Hematopoietic multipotent progenitor cell treated with erythropoietin and hydrocortisone succinate and interleukin-3 and kit ligand, for 17 days (in vitro differentiated cells): ENCODE measurements at regions not wholly inside any gene's neighbourhood (a gene's known extent, or its start where the extent isn't known, plus 50 kb on each side); places are given as distances from the start of the nearest gene placed in this dataset.
"Not testable (repeated sequence)": the region's sequence is repeated elsewhere in the genome, so short reads cannot be mapped to it uniquely, and the experiment has no call there.

Experiments used
- DNase-seq: peaks from one replicate; pipeline ENCODE4 v3.0.0-alpha.2; 2015; ENCODE audit warnings: low spot score

GRCh38 chr3:177676148-177676547, 478.9 kb upstream of the TBL1XR1 start:
- DNase-seq = no peak

- DNase-seq = no peak
Observed at GRCh38 chr3:177676947-177677587, 479.8 kb upstream of the TBL1XR1 start.

GRCh38 chr3:177679568-177680471, 482.5 kb upstream of the TBL1XR1 start:
- no peak for DNase-seq

GRCh38 chr3:177680472-177680821, 483.2 kb upstream of the TBL1XR1 start:
- no peak for DNase-seq

GRCh38 chr3:177681156-177681555, 483.9 kb upstream of the TBL1XR1 start:
- no peak for DNase-seq

GRCh38 chr3:177681852-177682251, 484.6 kb upstream of the TBL1XR1 start:
- DNase-seq = no peak

- DNase-seq = no peak
Observed at GRCh38 chr3:177683586-177683985, 486.3 kb upstream of the TBL1XR1 start.

- DNase-seq = no peak
Observed at GRCh38 chr3:177686671-177687070, 489.4 kb upstream of the TBL1XR1 start.

GRCh38 chr3:177687291-177687690, 490.0 kb upstream of the TBL1XR1 start:
- no peak for DNase-seq

GRCh38 chr3:177688152-177688551, 490.9 kb upstream of the TBL1XR1 start:
- no peak for DNase-seq

- DNase-seq = no peak
Observed at GRCh38 chr3:177689077-177689476, 491.8 kb upstream of the TBL1XR1 start.

GRCh38 chr3:177689869-177690268, 492.6 kb upstream of the TBL1XR1 start:
- DNase-seq = no peak

- no peak for DNase-seq
Observed at GRCh38 chr3:177690306-177690705, 493.0 kb upstream of the TBL1XR1 start.

- DNase-seq = no peak
Observed at GRCh38 chr3:177692304-177692975, 495.2 kb upstream of the TBL1XR1 start.

GRCh38 chr3:177693616-177694264, 496.5 kb upstream of the TBL1XR1 start:
- DNase-seq = no peak

- no peak for DNase-seq
Observed at GRCh38 chr3:177694316-177694715, 497.0 kb upstream of the TBL1XR1 start.

- DNase-seq = no peak
Observed at GRCh38 chr3:177694951-177695350, 497.7 kb upstream of the TBL1XR1 start.

GRCh38 chr3:177700117-177700516, 502.8 kb upstream of the TBL1XR1 start:
- DNase-seq = no peak

- no peak for DNase-seq
Observed at GRCh38 chr3:177703788-177704187, 506.5 kb upstream of the TBL1XR1 start.

GRCh38 chr3:177705976-177706823, 508.9 kb upstream of the TBL1XR1 start:
- DNase-seq = no peak

GRCh38 chr3:177709470-177709869, 512.2 kb upstream of the TBL1XR1 start:
- not testable (repeated sequence) for DNase-seq
